Caki2 (cell line): ENCODE measurements at regions not wholly inside any gene's neighbourhood (a gene's known extent, or its start where the extent isn't known, plus 50 kb on each side); places are given as distances from the start of the nearest gene placed in this dataset.
"Not testable (repeated sequence)": the region's sequence is repeated elsewhere in the genome, so short reads cannot be mapped to it uniquely, and the experiment has no call there.

Experiments
- DNase-seq: peaks from one replicate; pipeline ENCODE4 v3.0.0-alpha.2; 2015; ENCODE audit warnings: low read depth
- in situ Hi-C: cut with HindIII; loops from 2 replicates; pipeline ENCODE4 v1.10.0; 2016; ENCODE audit warnings: low sequenced_read_pairs, low pct_unique_long_range_greater_than_20kb, mixed read lengths

DNA sequence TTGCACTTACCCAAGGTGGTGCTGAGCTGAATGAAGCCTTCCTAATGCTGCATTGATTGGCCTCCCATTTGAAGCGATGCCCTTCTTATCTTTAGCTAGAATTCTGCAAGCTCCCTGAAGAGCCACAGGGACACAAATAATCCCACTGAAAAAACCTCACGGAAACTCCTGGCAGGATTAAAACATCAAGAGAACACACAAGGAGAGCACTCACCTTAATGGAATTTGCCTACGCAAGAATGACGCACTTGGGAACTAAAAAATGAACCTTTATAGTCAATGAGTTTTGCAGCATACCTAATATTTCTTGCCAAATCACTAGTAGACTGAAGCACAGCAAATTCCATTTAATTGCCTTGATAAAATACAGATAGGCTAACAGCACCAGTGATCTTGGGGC lies 232.8 kb upstream of the UBASH3B start:
- in situ Hi-C loops, result no loop called here
- no peak for DNase-seq

DNA sequence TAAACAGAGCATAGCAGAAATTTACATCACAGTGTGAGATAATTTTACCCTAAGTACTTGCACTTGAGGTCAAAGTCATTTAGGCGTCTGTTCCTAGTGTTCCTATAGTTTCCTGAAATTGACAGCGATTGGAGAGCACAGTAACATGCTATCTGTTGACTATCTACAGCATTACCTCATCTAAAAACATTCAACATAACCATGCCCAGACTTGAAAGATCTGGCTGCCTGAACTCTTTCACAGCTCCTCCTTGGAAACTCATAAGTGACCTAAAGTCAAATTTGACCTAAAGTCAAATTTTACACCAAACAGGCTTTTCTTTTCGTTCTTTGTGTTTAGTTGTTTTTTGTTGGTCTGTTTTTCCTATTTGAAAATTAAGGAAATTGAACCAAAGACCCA lies 233.8 kb upstream of the UBASH3B start:
- DNase-seq, result no peak
- in situ Hi-C loops, result no loop called here

DNA sequence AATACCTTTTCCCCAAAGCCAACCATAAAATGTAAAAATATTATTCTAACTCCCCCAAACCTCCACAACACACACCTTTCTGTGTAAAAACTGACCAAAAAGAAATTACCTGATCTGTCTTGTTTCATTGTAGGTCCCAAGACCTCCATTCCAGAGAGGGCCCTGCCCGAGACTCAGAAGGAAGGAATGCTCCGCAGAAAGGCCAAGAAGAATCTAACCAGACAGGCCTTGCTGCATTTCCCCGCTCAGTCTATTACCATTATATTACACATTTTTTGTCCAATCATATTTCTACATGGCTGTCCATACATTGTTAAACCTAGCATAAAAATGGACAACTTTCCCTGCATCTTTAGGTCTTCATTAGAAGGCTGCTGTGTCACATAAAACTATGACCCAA lies 237.5 kb upstream of the UBASH3B start:
- DNase-seq, result no peak
- in situ Hi-C loops, result no loop called here

DNA sequence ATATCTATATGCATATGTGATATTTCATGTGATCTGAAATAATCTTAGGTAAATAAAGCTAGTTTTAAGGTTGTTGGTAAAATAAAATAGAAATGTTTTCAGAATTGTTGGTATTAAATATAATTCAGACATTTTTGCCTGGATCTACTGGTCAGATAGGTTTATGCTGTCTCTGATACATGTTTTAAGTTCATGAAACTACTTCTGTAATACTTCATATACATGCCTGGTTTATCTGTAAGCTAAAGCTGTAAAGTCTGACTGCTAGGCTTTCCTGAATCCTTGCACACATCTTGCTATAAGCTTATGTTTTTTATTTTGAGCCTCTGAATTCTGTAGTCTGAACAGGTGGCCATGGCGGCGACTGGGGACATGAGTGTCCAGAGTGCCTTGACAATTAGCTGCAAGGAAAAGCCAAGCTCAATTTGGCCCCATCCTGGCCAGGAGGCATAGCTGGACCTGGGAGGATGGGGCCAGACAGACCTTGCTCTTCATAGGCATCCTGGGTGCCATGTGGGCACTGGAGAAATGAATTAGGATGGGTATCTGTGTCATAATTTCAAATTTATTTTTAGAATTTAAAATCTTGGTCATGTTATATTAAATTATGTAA lies 241.0 kb upstream of the UBASH3B start:
- in situ Hi-C loops, result no loop called here

DNA sequence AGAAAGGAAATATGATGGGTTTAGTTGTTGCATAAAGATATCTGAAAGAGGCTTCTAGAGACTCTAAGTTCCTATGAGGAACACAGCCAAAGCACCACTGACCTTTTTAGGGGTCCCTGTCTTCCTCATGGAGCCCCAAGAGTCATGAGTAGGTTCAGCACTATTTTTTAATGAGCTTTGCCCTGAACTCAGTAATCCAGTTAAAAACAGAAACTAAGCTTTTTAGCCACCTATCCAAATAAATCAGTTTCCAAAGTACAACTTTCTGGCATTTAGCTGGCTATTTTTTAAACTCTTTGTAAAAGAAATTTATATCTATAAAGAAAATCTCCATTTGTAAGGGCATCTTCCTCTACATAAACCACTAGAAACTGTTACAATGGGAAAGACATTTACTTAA lies 241.8 kb upstream of the UBASH3B start:
- in situ Hi-C loops, result no loop called here
- no peak for DNase-seq

More for the DNA sequence above, 241.0 kb upstream of the UBASH3B start:
- no peak for DNase-seq

DNA sequence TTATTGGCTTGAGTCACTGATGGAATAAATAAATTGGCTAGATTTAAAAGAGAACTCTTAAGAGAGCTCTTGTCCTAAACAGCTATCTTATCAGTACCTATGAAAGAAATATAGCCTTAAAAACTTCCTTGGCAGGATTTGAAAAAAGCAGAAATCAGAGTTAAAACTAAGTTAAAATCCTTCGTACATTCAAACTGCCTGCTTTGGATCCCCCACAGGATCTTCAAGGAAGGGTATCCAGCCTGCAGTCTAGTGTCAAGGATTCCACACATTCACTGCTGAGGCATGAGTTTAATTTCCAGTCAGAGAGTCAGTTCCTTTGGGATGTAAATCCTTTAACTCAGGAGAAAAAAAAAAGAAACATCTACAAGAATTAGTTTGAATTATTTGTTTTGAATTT lies 242.9 kb upstream of the UBASH3B start:
- no peak for DNase-seq
- in situ Hi-C loops, result no loop called here

DNA sequence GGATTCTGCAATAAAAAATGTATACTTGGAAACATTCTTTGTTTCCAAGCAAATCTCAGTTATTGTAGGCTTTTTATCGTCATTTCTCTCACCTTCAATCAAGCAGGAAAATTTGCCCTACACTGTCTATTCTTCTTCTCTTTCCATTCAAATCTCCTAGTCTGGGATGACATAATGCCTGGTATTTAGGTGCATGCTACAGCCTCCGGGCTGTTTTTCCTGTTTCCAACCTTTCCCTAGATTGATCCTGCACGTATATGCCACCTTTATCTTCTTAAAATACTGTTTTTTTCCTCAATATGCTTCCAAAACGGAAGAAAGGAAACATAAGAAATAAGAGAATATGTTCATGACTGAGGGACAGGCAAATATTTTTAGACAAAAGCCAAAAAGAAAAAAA lies 249.1 kb upstream of the UBASH3B start:
- in situ Hi-C loops, result no loop called here
- no peak for DNase-seq

DNA sequence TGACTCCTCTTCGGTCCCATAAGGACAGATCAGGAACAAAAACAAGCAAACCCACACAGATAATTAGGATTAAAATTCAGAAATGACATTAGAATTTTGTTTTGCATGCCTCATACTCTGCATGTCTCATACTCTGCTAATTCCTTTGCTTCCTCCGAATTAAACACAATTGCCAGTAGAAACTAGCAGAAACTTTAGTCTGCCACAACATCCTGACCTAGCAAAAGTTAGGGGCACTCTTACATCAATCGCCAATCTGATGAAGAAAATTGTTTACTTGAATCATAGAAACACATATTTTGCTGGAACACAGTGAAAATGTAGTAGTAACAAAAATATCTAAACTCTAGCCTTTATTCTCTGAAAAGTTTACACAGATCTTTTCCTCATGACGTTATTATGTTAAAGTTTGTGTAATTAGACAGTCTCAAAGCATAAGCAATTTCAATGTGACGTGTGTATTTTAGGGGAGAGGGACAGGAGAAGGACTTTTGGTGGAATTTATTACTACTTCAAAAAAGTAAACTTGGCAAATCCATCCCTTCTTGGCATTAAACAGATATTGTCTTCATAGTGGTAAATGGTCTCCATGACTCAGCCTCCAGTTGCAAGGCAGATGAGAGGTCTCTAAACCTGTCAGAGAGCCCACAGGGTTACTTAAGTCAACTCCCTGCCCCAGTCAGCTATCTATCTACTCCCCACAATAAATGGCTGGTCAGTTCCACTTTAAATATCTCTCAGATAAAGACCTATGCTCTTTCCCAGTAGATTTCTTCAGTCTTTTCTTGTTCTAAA lies 249.8 kb upstream of the UBASH3B start:
- DNase-seq, result no peak
- in situ Hi-C loops, result no loop called here

DNA sequence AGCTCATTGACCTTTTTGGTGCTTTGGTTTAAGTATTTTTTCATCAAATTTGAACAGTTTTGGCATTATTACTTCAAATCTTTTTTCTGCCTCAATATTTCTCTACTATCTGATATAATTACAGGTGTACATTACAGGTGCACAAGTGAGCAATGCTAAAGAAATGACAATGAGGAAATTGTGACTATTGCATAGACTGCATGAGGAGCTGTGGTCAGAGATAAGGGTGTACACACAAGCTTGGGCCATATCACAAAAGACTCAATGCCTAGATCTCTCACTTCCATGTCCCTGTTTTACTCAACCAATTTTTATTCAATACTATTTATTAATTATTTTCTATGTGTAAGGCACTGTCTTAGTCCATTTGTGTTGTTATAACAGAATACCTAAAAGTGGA lies 251.0 kb upstream of the UBASH3B start:
- in situ Hi-C loops, result no loop called here
- no peak for DNase-seq

DNA sequence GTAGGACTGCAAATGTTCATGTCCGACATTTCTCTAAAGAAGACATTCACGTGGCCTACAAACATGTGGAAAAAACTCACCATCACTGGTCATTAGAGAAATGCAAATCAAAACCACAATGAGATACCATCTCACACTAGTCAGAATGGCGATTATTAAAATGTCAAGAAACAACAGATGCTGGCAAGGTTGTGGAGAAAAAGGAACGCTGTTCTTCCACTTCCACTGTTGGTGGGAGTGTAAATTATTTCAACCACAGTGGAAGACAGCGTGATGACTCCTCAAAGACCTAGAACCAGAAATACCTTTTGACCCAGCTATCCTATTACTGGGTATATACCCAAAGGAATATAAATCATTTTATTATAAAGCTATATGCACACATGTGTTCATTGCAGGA lies 253.9 kb upstream of the UBASH3B start:
- in situ Hi-C loops, result not testable (repeated sequence)

DNA sequence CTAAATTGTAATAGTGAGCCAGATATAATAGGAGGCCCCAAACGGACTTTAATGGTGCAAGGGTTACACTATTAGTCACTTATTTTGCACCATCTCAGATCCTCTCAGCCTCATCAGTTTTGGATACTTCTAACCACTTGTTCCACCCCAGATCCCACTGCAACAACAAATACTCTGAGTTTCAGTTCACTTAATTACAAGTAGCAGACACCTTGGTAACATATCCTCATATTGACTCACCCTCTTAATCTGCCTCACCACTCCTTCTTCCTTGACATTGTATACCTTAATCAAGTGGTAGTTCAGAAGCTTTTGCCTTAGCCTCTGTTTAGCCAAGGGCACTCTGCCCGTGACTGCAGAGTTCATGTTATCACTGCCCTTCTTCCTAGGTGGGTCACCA lies 256.1 kb upstream of the UBASH3B start:
- in situ Hi-C loops, result no loop called here

More for the DNA sequence above, 253.9 kb upstream of the UBASH3B start:
- DNase-seq, result not testable (repeated sequence)

DNA sequence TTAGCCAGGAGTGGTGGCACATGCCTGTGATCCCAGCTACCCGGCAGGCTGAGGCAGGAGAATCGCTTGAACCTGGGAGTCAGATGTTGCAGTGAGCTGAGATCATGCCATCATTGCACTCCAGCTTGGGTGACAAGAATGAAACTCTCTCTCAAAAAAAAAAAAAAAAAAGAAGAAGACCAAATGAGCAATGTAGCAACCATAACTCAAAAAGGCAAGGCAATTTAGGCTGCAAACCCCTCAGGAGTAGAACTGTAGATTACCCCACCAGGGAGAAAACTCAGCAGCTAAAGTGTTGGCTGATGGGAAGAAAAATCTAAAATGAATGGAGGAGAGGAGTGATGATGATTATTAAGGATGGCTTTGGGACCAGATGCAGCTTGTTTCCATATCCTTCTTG lies 256.7 kb upstream of the UBASH3B start:
- in situ Hi-C loops, result no loop called here

More for the DNA sequence above, 256.1 kb upstream of the UBASH3B start:
- DNase-seq, result no peak

DNA sequence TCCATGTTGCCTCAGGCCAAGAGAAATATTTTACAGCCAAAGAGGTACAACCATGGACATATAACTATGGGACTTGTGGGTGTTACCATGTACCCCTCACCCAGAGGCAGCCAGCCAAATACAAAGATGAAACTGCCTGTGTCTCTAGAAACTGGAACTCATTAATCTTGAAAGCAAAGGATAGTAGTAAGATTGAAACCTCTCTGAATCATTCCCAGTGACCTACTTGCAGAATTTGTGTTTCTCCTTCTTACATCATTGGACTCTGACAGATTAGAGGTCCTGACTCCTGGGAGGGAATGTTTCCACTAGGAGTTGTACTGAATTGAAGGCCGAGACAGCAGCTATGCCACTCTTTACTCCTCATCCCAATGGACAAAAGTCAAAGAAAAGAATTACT lies 257.4 kb upstream of the UBASH3B start:
- in situ Hi-C loops, result no loop called here
- no peak for DNase-seq

More for the DNA sequence above, 256.7 kb upstream of the UBASH3B start:
- no peak for DNase-seq

DNA sequence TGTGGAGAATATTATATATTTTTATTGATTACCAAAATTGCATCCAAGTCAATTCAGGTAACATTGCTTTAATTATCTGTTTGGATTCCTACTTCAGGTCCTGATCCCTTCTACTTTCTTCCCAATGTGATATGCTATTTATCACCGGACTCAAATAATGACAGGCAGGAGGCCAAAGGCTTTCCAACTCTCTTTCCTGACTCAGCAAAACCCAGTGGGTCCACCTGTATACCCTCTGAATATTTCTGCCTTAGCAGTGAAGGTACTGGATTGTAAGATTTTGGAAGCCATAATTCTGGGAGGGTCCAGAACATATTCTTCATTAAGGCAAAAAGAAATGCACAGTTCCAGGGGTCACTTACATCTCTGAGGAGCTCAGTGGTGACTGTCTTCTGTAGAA lies 260.2 kb upstream of the UBASH3B start:
- DNase-seq, result no peak
- in situ Hi-C loops, result no loop called here

DNA sequence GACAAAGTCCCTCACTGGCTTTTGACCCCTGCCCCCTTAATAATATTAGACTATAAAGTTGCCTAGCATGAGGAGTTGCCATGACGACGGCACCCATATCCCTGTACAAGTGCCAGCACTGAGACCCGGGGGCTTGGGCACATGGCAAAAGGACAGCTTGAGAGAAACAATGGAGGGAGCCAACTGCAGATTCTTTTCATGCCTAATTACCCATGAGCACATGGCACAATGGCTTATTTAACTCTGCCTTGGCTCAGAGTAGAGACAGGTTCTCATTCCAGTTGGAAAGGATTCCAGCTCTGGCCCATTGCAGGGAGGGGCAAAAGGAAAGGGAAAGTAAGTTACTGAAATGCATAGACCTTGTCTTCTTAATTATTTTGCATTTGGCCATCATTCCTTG lies 261.2 kb upstream of the UBASH3B start:
- in situ Hi-C loops, result no loop called here

DNA sequence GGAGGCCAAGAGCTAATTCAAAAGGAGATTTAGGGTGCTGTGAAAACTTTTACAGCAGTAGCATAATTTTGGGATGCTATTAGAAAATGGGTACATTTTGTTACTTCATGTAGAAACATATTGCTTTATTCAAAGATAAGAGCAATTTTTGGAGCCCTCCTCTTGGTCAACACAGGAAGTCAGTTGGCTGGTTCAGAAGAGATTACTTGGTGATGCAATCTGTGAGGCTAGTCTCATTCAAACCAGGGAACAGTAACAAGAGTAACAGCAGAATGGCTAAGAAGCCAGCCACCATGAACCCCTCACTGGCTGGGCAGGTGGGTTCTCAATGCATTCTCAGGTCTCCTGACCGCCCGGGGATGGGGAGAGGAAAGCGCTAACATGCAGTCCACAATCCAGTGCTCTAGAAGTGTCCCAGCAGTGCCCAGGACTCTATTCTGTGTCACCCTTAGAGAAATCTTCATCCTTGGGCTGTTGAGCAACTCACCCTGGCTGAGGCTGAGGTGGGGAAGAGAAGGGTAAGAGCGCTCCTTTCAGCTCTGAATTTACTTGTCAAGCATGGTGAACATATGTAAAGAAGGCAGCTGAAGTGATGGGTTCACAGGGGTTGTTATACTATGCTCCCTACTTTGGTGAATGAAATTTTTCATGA lies 262.2 kb upstream of the UBASH3B start:
- no peak for DNase-seq
- in situ Hi-C loops, result no loop called here

More for the DNA sequence above, 261.2 kb upstream of the UBASH3B start:
- no peak for DNase-seq

DNA sequence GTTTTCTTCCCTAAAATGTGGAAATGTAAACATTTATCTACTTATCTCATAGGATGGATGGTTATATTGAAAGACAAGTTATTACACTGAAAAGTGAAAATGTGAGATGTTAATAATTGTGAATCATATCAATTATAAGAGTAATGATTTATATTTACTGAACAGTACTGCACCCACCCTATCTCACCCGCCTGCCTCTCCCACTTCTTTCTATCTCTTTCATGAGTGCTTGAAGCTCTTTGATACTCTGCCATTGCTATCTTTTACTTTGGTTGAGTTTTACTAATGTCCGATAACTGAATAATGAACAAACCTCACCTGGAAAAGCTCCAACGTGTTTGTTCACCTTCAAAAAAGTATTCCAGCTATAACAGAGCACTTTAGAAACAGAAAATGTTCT lies 263.0 kb upstream of the UBASH3B start:
- in situ Hi-C loops, result no loop called here
- no peak for DNase-seq

DNA sequence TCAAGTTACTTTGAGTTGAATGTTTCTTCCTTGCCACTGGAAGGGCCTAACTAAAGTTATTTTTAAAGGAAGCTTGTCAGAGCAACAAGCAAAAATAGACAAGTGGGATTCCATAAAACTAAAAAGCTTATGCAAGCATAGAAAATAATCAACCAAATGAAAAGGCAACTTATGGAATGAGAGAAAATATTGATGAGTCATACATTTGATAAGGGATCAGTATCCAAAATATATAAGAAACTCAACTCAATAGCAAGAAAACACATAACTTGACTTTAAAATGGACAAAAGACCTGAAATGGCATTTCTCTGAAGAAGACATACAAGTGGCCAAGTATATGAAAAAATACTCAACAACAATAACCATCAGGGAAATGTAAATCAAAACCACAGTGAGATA lies 264.5 kb upstream of the UBASH3B start:
- in situ Hi-C loops, result no loop called here
- DNase-seq, result no peak

DNA sequence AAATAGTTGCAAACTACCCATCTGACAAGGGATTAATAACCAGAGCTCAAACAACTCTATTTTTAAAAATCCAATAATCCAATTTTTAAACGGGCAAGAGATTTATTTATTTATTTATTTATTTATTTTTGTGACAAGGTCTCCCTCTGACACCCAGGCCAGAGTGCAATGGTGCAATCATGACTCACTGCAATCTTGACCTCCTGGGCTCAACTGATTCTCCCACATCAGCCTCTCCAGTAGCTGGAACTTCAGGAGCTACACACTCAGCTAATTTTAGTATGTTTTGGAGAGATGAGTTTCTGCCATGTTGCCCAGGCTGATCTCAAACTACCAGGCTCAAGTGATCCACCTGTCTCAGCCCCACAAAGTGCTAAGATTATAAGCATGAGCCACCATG lies 267.2 kb upstream of the BLID start:
- no peak for DNase-seq
- in situ Hi-C loops, result no loop called here
